ENCODE measurements at regions not wholly inside any gene's neighbourhood (a gene's known extent, or its start where the extent isn't known, plus 50 kb on each side); places are given as distances from the start of the nearest gene placed in this dataset.

DNA sequence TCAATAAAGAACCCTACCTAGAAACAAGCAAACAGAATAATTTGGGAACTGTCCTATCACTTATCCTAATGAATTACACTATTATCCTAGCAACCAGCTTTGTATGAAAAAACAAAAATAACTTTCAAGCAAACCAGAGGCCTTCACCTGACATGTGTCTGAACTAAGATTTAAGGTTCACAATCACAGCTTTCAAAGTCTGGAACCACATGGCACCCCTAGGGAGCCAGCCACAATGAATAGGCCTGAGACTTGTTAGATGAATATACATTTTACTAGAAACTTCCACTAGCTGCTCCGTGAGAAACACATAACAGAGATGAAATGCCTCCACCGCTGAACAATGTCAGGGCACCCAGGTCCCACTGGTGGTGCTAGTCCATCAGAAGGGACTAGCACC, 65.8 kb upstream of the CYP2D6 start:
- Histone ChIP-seq H3K27ac (ENCODE audit: low read length) (no peak overlapping the region), H3K4me1 (ENCODE audit: control insufficient read depth, insufficient read depth, low read length) (no peaks in the 10 kb centered on the region), H3K4me3 (ENCODE audit: low read length) (no peak overlapping the region), H3K27me3 (ENCODE audit: control insufficient read depth, insufficient read depth, low read length) (no peaks in the 10 kb centered on the region), H3K9me3 (ENCODE audit: control insufficient read depth, insufficient read depth, low read length) (no peaks in the 10 kb centered on the region), H3K36me3 (ENCODE audit: control insufficient read depth, insufficient read depth, low read length) (no peaks in the 10 kb centered on the region)
- WGBS (ENCODE audit: insufficient coverage, insufficient read length), result no CpG with 5 or more reads among the region's 2 CpGs
- no peak for DNase-seq (ENCODE audit: low read depth, low spot score)

DNA sequence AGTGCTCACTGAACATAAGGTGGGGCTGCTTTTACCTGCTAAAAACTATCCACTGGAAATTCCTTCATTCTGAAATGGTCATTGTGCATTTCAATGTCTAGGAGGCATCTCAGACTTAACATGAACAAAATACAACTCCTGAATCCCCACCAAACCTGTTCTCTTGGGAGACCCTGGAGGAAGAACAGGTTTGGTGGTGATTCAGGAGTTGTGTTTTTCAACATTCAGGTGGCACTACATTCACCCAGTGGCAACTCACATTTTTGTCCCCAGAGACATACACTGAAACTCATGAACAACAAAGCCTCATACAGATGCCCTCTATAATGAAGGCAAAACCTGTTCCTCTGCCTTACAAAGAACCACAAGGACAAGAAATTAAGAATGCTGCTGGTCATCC, 64.3 kb upstream of the CYP2D6 start:
- 0 out of 2 replicates have a peak, but pooled peaks cover 1% of the 10 kb centered on the region for H3K4me1 ChIP-seq (ENCODE audit: control insufficient read depth, insufficient read depth, low read length)
- H3K4me3 ChIP-seq (ENCODE audit: low read length), result no peak overlapping the region
- DNase-seq (ENCODE audit: low read depth, low spot score), result no peak
- no peak overlapping the region for H3K27ac ChIP-seq (ENCODE audit: low read length)
- no peaks in the 10 kb centered on the region for H3K27me3 ChIP-seq (ENCODE audit: control insufficient read depth, insufficient read depth, low read length)
- H3K36me3 ChIP-seq (ENCODE audit: control insufficient read depth, insufficient read depth, low read length), result no peaks in the 10 kb centered on the region
- no peaks in the 10 kb centered on the region for H3K9me3 ChIP-seq (ENCODE audit: control insufficient read depth, insufficient read depth, low read length)

DNA sequence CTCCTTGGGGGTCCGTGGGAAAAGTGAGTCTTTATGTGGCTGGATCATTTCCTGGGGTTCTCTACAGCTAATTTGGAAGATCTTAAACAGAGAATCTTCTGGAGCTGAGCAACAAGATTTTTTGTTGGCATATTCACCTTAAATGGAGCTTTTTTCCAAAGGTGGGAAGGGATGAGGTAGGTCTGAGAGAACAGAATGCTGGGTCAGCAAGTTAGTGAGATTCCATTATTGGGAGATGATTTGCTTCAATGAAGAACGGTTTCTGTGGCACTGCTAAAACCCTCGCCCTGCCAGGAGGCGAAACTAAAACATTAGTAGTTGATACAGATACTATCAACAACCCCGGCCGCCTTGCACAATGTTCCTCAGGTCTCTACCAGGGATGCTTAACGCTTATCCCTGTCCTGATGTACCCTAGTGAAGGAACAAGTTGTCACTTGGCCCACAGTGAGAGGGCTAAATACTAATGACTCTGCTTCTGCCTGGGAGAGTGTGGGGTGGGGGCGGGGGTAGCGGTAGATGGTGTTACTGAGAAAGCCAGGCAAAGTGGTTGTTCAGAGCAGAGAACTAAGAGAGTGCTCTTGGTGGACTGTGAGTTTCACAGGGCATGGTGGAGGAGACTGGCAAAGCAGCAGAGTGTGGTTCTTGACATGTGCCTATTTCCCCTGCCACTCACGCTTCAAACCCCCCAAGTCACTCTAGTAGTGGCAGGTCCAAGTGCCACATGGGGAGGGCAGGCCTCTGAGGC, 63.7 kb upstream of the CYP2D6 start:
- Histone ChIP-seq H3K9me3 (ENCODE audit: control insufficient read depth, insufficient read depth, low read length) (no peaks in the 10 kb centered on the region), H3K27ac (ENCODE audit: low read length) (no peak overlapping the region), H3K4me1 (ENCODE audit: control insufficient read depth, insufficient read depth, low read length) (0 out of 2 replicates have a peak, but pooled peaks cover 1% of the 10 kb centered on the region), H3K27me3 (ENCODE audit: control insufficient read depth, insufficient read depth, low read length) (no peaks in the 10 kb centered on the region), H3K36me3 (ENCODE audit: control insufficient read depth, insufficient read depth, low read length) (no peaks in the 10 kb centered on the region), H3K4me3 (ENCODE audit: low read length) (no peak overlapping the region)
- DNase-seq (ENCODE audit: low read depth, low spot score), result no peak
- WGBS (ENCODE audit: insufficient coverage, insufficient read length), result no CpG with 5 or more reads among the region's 10 CpGs

DNA sequence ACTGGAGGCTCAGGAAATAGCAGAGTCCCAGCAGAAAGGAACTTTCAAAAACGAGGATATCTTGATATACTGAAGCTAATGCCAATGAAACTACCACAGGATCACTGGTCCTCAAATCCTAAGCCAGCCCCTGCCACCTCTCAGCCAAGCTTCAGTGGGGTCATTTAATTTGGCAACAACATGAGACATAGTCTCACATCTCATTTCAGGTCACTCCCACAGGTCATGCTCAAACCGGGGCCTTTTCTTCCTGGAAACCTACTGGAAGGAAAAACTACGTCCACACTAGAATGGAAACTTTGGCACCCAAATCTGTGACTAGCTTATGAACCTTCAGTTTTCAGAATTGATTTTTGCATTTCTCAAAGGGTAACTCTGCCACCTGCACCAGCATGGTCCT, 61.9 kb upstream of the CYP2D6 start:
- Histone ChIP-seq H3K4me3 (ENCODE audit: low read length) (no peak overlapping the region), H3K27me3 (ENCODE audit: control insufficient read depth, insufficient read depth, low read length) (no peaks in the 10 kb centered on the region), H3K27ac (ENCODE audit: low read length) (no peak overlapping the region), H3K4me1 (ENCODE audit: control insufficient read depth, insufficient read depth, low read length) (peaks cover 5% of the 10 kb centered on the region), H3K9me3 (ENCODE audit: control insufficient read depth, insufficient read depth, low read length) (no peaks in the 10 kb centered on the region), H3K36me3 (ENCODE audit: control insufficient read depth, insufficient read depth, low read length) (no peaks in the 10 kb centered on the region)
- WGBS (ENCODE audit: insufficient coverage, insufficient read length), result no CpG with 5 or more reads among the region's 3 CpGs
- no peak for DNase-seq (ENCODE audit: low read depth, low spot score)

DNA sequence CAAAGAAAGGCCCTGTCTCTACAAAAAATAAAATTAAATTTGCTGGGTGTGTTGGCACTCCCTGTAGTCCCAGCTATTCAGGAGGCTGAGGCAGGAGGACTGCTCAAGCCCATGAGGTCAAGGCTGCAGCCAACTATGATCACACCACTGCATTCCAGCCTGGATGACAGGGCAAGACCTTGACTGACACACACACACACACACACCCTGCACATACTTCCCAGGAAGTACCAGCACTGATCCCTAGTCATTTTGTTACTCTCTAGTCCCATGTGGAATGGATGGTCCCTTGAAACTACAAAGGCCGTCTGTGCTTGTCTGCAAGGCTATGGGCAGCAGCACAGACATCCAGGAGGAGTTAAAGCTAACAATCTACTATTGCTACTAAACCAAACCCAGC, 59.7 kb upstream of the CYP2D6 start:
- peaks cover 5% of the 10 kb centered on the region for H3K4me1 ChIP-seq (ENCODE audit: control insufficient read depth, insufficient read depth, low read length)
- no peaks in the 10 kb centered on the region for H3K27me3 ChIP-seq (ENCODE audit: control insufficient read depth, insufficient read depth, low read length)
- H3K36me3 ChIP-seq (ENCODE audit: control insufficient read depth, insufficient read depth, low read length), result no peaks in the 10 kb centered on the region
- DNase-seq (ENCODE audit: low read depth, low spot score), result no peak
- H3K4me3 ChIP-seq (ENCODE audit: low read length), result no peak overlapping the region
- H3K9me3 ChIP-seq (ENCODE audit: control insufficient read depth, insufficient read depth, low read length), result no peaks in the 10 kb centered on the region
- no CpG with 5 or more reads among the region's 1 CpG for WGBS (ENCODE audit: insufficient coverage, insufficient read length)
- no peak overlapping the region for H3K27ac ChIP-seq (ENCODE audit: low read length)

DNA sequence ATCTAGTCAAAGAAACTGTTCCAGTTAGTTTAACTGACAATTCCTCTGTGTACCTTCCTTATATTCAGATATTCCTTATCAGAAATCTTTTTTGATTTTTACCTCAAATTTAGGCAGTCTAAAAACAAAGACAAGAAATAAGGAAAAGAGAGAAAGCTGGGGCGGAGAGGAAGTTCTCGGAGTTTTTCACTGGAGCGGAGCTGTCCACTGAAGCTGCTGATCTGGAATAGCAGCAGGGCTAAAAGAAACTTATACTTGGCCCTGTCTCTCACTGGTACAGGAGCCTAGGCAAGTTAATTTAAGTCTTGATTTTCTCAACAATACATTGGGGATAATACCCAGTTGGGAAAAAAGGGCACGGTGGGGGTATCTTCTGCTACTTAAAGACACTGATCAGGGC, 59.2 kb upstream of the CYP2D6 start:
- DNase-seq (ENCODE audit: low read depth, low spot score), result no peak
- WGBS (ENCODE audit: insufficient coverage, insufficient read length), result no CpG with 5 or more reads among the region's 4 CpGs

DNA sequence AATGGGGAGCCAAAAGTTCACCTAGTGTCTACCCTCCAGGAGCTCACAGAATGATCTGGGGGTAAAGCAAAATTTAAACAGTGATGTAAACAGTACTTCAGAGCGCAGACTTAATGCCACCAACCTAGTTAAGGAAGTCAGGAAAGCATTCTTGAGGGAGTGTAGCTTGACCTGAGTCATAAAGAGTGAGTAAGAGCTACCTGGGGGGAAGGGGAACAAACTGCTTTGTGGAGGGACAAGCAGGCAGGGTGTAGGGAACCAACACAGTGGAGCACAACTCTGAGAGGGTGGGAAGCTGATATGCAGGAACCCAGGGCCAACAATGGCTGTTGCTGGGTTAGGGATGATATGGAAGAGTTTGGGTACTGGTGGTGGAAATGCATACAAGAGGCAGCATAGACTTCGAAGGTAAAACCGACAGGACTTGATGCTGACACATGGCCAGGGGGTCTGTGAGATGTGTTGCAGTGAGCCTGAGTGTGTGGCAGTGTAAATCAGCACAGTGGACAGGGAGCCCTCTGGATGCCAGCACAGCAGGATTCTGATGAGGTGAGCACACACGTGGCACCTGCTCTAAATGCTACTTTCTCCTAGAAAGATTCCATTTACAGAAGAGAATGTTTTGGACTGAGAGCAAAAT, 58.3 kb upstream of the CYP2D6 start:
- Histone ChIP-seq H3K4me3 (ENCODE audit: low read length) (no peak overlapping the region), H3K27ac (ENCODE audit: low read length) (no peak overlapping the region), H3K9me3 (ENCODE audit: control insufficient read depth, insufficient read depth, low read length) (no peaks in the 10 kb centered on the region), H3K27me3 (ENCODE audit: control insufficient read depth, insufficient read depth, low read length) (no peaks in the 10 kb centered on the region), H3K36me3 (ENCODE audit: control insufficient read depth, insufficient read depth, low read length) (no peaks in the 10 kb centered on the region), H3K4me1 (ENCODE audit: control insufficient read depth, insufficient read depth, low read length) (peaks cover 5% of the 10 kb centered on the region)
- WGBS (ENCODE audit: insufficient coverage, insufficient read length), result no CpG with 5 or more reads among the region's 4 CpGs
- DNase-seq (ENCODE audit: low read depth, low spot score), result no peak

More for the DNA sequence above, 59.2 kb upstream of the CYP2D6 start:
- no peak overlapping the region for H3K4me3 ChIP-seq (ENCODE audit: low read length)
- no peak overlapping the region for H3K27ac ChIP-seq (ENCODE audit: low read length)
- H3K9me3 ChIP-seq (ENCODE audit: control insufficient read depth, insufficient read depth, low read length), result no peaks in the 10 kb centered on the region
- H3K27me3 ChIP-seq (ENCODE audit: control insufficient read depth, insufficient read depth, low read length), result no peaks in the 10 kb centered on the region
- no peaks in the 10 kb centered on the region for H3K36me3 ChIP-seq (ENCODE audit: control insufficient read depth, insufficient read depth, low read length)
- H3K4me1 ChIP-seq (ENCODE audit: control insufficient read depth, insufficient read depth, low read length), result peaks cover 5% of the 10 kb centered on the region

DNA sequence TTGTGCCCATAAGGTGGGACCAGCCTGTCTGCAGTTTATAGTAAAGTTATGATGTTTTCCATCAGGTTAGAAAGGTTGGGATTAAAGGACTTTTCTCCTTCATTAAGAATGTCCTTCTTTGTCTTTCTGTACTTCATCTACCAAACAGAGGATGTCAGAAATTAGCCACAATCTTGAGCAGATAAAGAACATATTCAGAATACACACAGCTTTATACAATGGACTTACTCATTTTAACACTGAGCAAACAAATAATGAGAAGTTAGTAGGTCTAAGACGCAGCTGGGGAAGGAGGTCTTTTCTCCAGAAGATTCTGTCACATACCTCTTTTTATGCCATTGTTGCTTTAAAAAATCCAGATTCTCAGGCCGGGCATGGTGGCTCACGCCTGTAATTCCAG, 57.0 kb upstream of the CYP2D6 start:
- peaks cover 5% of the 10 kb centered on the region for H3K4me1 ChIP-seq (ENCODE audit: control insufficient read depth, insufficient read depth, low read length)
- no CpG with 5 or more reads among the region's 3 CpGs for WGBS (ENCODE audit: insufficient coverage, insufficient read length)
- no peaks in the 10 kb centered on the region for H3K27me3 ChIP-seq (ENCODE audit: control insufficient read depth, insufficient read depth, low read length)

DNA sequence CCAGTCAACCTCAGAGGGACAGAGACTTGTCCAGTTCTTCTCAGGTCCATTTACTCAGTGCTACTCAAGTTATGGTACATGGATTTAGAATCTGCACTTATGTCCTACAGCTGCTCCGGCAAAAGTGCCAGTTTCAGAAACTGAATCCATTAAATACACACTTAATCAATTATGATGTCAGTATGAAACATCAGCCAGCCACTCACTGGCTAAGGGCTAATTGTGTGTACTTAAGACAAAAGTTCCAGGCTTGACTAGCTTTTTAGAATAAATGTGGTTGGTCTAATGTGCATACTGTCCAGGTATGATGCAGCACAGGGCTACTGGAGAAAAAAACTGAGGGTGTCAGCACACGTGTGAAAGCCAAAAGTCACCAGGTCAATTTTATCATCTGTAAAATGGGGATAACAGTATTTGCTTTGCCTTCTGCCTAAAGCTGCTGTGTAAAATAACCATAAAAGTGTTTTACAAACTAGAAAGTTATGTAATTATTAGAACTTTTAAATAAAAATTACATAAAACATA, 55.4 kb upstream of the CYP2D6 start:
- no peak overlapping the region for H3K27ac ChIP-seq (ENCODE audit: low read length)
- H3K4me1 ChIP-seq (ENCODE audit: control insufficient read depth, insufficient read depth, low read length), result peaks cover 5% of the 10 kb centered on the region
- no CpG with 5 or more reads among the region's 2 CpGs for WGBS (ENCODE audit: insufficient coverage, insufficient read length)
- no peaks in the 10 kb centered on the region for H3K9me3 ChIP-seq (ENCODE audit: control insufficient read depth, insufficient read depth, low read length)
- no peaks in the 10 kb centered on the region for H3K27me3 ChIP-seq (ENCODE audit: control insufficient read depth, insufficient read depth, low read length)
- no peaks in the 10 kb centered on the region for H3K36me3 ChIP-seq (ENCODE audit: control insufficient read depth, insufficient read depth, low read length)
- DNase-seq (ENCODE audit: low read depth, low spot score), result no peak
- H3K4me3 ChIP-seq (ENCODE audit: low read length), result no peak overlapping the region

More for the DNA sequence above, 57.0 kb upstream of the CYP2D6 start:
- H3K27ac ChIP-seq (ENCODE audit: low read length), result no peak overlapping the region
- no peaks in the 10 kb centered on the region for H3K9me3 ChIP-seq (ENCODE audit: control insufficient read depth, insufficient read depth, low read length)
- H3K36me3 ChIP-seq (ENCODE audit: control insufficient read depth, insufficient read depth, low read length), result no peaks in the 10 kb centered on the region
- DNase-seq (ENCODE audit: low read depth, low spot score), result no peak
- H3K4me3 ChIP-seq (ENCODE audit: low read length), result no peak overlapping the region

DNA sequence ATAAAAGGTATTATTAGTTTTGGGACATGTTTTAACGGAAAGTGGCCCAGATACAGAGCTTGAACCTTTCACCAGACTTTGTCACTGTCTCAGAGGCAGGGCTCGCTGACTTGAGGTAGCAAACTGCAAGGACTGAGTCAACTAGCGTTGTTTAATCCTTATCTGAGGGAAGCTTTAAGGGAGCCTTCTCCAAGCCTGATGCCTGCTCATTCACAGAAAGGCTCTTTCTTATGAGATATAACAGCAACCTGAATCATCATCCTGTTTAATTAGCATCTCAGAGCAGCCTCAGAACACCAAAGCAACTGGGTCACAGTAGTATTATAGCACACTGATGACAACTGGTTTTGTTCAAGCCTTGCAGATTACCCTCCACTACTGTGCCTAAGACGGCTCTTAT, 54.2 kb upstream of the CYP2D6 start:
- H3K4me3 ChIP-seq (ENCODE audit: low read length), result no peak overlapping the region
- H3K9me3 ChIP-seq (ENCODE audit: control insufficient read depth, insufficient read depth, low read length), result no peaks in the 10 kb centered on the region
- H3K27me3 ChIP-seq (ENCODE audit: control insufficient read depth, insufficient read depth, low read length), result no peaks in the 10 kb centered on the region
- peaks cover 4% of the 10 kb centered on the region for H3K4me1 ChIP-seq (ENCODE audit: control insufficient read depth, insufficient read depth, low read length)
- no peak for DNase-seq (ENCODE audit: low read depth, low spot score)
- H3K36me3 ChIP-seq (ENCODE audit: control insufficient read depth, insufficient read depth, low read length), result no peaks in the 10 kb centered on the region
- no CpG with 5 or more reads among the region's 4 CpGs for WGBS (ENCODE audit: insufficient coverage, insufficient read length)
- H3K27ac ChIP-seq (ENCODE audit: low read length), result no peak overlapping the region
